PC-9 (cell line): ENCODE measurements at regions not wholly inside any gene's neighbourhood (a gene's known extent, or its start where the extent isn't known, plus 50 kb on each side); places are given as distances from the start of the nearest gene placed in this dataset.
"Not testable (repeated sequence)": the region's sequence is repeated elsewhere in the genome, so short reads cannot be mapped to it uniquely, and the experiment has no call there.

Experiments
- BruUV-seq: library from RNA; stranded (reverse); fragments of 400-500 nt; replicated peaks from 2 replicates; lab custom pipeline; 2021; lab: Mats Ljungman, UMichigan
- CTCF ChIA-PET: fragments of 300-600 bp; sonication (Branson Sonifier 250); formaldehyde crosslinking; loops from one replicate; lab custom pipeline; 2022; ENCODE audit warnings: antibody characterized with exemption; lab: Charles Lee
- POLR2A ChIA-PET: fragments of 300-600 bp; sonication (Branson Sonifier 250); formaldehyde crosslinking; loops from one replicate; lab custom pipeline; 2022; ENCODE audit warnings: antibody characterized with exemption; ENCODE audit not compliant: unreplicated experiment; lab: Charles Lee
- DNase-seq, 2 experiments: peaks; one replicate each; pipeline versions ENCODE4 v3.0.0 to v3.0.0-alpha.2; 2015 to 2022; ENCODE audit warnings: mixed read lengths in 1 of 2
- H2AFZ ChIP-seq: fragments of 200-600 bp; sonication (generic); 2 replicates; pipeline ENCODE4 v1.8.1; 2017; ENCODE audit warnings: antibody characterized with exemption
- H3F3A ChIP-seq: fragments of 200-600 bp; sonication (generic); 2 replicates; pipeline ENCODE4 v1.8.1; 2017; ENCODE audit warnings: antibody characterized with exemption, mild to moderate bottlenecking, low read depth; ENCODE audit not compliant: insufficient read depth
- H3K27ac ChIP-seq: fragments of 200-600 bp; sonication (generic); 2 replicates; pipeline ENCODE4 v1.6.1; 2016; ENCODE audit warnings: mixed run types
- H3K27me3 ChIP-seq: fragments of 200-600 bp; sonication (generic); 2 replicates; pipeline ENCODE4 v1.6.1; 2016; ENCODE audit warnings: low read depth, mixed run types; ENCODE audit not compliant: insufficient read depth
- H3K36me3 ChIP-seq: fragments of 200-600 bp; sonication (generic); 2 replicates; pipeline ENCODE4 v1.6.1; 2016; ENCODE audit warnings: low read depth, mixed run types
- H3K4me1 ChIP-seq: fragments of 200-600 bp; sonication (generic); replicated peaks from 2 replicates; pipeline ENCODE4 v1.6.1; 2016; ENCODE audit warnings: mixed run types; ENCODE audit not compliant: insufficient read depth
- H3K4me2 ChIP-seq: fragments of 200-600 bp; sonication (generic); 2 replicates; pipeline ENCODE4 v1.6.1; 2017; ENCODE audit warnings: mixed run types
- H3K4me3 ChIP-seq: fragments of 200-600 bp; sonication (generic); 2 replicates; pipeline ENCODE4 v1.6.1; 2016; ENCODE audit warnings: mixed run types
- H3K79me2 ChIP-seq: fragments of 200-600 bp; sonication (generic); 2 replicates; pipeline ENCODE4 v1.6.1; 2017; ENCODE audit warnings: low read depth, mixed run types
- H3K9me2 ChIP-seq: fragments of 200-600 bp; sonication (generic); 2 replicates; pipeline ENCODE4 v1.8.1; 2017; ENCODE audit warnings: mild to moderate bottlenecking; ENCODE audit not compliant: insufficient read depth
- H3K9me3 ChIP-seq: fragments of 200-600 bp; sonication (generic); 2 replicates; pipeline ENCODE4 v1.8.1; 2016; ENCODE audit warnings: low read depth; ENCODE audit not compliant: insufficient read depth
- H4K20me1 ChIP-seq: fragments of 200-600 bp; sonication (generic); 2 replicates; pipeline ENCODE4 v1.8.1; 2017; ENCODE audit not compliant: insufficient read depth
- intact Hi-C: fragments of 100-400 bp; cut with micrococcal nuclease; formaldehyde crosslinking; loops from one replicate; pipeline ENCODE4 v1.10.0; 2022; ENCODE audit not compliant: unreplicated experiment

DNA sequence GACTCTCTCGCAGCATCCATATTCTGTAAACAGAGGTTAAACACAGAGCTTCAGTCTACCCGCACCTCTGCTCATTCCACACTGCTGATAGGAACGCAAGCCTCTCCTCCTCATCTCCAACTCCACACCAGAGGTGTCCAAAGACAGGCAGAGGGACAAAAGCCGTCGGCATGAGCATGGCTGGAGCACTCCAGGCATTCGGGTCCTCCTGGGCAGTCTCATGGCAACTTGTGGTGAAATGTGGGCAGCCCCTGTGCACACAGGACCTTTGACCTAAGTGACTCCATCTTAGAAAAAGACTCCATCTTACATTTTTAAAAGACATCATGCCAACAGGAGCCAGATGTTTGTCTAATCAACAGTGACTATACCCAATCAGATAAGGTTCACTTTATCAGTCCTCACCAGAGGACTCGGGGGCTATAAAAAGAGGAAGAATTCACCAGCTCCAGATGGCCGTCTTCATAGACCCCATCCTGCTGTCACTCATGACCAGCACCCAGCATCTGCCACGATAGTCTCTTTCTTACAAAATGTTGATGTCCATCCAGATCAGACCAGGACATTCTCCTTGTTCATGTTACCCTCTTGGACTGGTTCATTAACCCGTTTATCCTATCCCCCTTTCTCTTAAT lies 304.4 kb downstream of the ANAPC1 start:
- H3K4me1 ChIP-seq, H3K4me3 ChIP-seq, H3K27me3 ChIP-seq, H3K27ac ChIP-seq, H3F3A ChIP-seq, BruUV-seq, POLR2A ChIA-PET, H3K79me2 ChIP-seq, H3K9me2 ChIP-seq, H3K36me3 ChIP-seq, H3K9me3 ChIP-seq, DNase-seq, H4K20me1 ChIP-seq, H2AFZ ChIP-seq, H3K4me2 ChIP-seq, intact Hi-C loops, CTCF ChIA-PET: not testable (repeated sequence)

DNA sequence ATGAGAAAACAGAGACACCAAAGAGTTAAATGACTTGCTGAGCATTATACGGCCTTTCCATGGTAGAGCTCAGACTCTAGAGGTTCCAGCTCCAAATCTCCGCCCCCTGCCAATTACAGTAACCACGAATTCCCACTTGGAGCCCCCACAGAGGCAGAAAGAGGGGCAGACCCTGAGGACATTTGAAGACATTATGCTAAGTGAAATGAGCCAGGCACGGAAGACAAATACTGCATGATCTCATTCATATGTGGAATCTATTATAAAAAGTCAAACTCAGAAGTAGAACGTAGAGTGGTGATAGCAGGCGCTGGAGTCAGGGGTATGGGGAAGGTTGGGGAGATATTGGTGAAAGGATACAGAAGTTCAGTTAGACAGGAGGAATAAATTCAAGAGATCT lies 303.4 kb downstream of the ANAPC1 start:
- H3K4me1 ChIP-seq, H3K4me3 ChIP-seq, H3K9me2 ChIP-seq, POLR2A ChIA-PET, H3F3A ChIP-seq, H3K27me3 ChIP-seq, H3K4me2 ChIP-seq, H3K27ac ChIP-seq, H3K79me2 ChIP-seq, H3K9me3 ChIP-seq, CTCF ChIA-PET, DNase-seq, intact Hi-C loops, BruUV-seq, H2AFZ ChIP-seq, H3K36me3 ChIP-seq, H4K20me1 ChIP-seq: not testable (repeated sequence)

GRCh38 chr2:111582090-111582489 lies 301.9 kb downstream of the ANAPC1 start:
- H3K27me3 ChIP-seq: not testable (repeated sequence)

DNA sequence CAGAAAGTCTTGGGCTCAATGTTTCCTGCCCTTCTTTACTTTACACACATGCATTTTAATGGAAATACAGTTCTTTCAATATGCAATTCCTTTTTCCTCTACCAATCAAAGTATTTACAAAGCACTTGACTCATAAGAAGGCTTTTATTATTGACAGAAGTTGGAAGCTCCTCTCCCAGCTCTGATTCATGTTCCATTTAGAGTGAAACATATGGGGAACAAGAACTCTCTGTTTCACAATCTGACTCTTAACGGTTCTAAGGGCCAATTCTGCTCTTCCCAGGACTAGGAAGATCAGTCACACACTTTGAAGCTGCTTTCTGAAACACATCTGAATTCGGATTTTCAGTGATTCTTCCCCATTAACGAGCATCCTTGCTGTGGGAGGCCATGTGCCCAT lies 300.5 kb downstream of the ANAPC1 start:
- CTCF ChIA-PET, H3K9me2 ChIP-seq, H4K20me1 ChIP-seq, H3K4me3 ChIP-seq, H3F3A ChIP-seq, H3K4me1 ChIP-seq, POLR2A ChIA-PET, H3K27ac ChIP-seq, intact Hi-C loops, H3K79me2 ChIP-seq, H3K27me3 ChIP-seq, H2AFZ ChIP-seq, H3K36me3 ChIP-seq, DNase-seq, BruUV-seq, H3K4me2 ChIP-seq, H3K9me3 ChIP-seq: not testable (repeated sequence)

More at GRCh38 chr2:111582090-111582489, 301.9 kb downstream of the ANAPC1 start:
- H3K79me2 ChIP-seq, intact Hi-C loops, H3K4me1 ChIP-seq, POLR2A ChIA-PET, DNase-seq, H3F3A ChIP-seq, H3K27ac ChIP-seq, H4K20me1 ChIP-seq, H3K9me2 ChIP-seq, H3K36me3 ChIP-seq, CTCF ChIA-PET, H3K4me2 ChIP-seq, H2AFZ ChIP-seq, H3K9me3 ChIP-seq, H3K4me3 ChIP-seq, BruUV-seq: not testable (repeated sequence)

DNA sequence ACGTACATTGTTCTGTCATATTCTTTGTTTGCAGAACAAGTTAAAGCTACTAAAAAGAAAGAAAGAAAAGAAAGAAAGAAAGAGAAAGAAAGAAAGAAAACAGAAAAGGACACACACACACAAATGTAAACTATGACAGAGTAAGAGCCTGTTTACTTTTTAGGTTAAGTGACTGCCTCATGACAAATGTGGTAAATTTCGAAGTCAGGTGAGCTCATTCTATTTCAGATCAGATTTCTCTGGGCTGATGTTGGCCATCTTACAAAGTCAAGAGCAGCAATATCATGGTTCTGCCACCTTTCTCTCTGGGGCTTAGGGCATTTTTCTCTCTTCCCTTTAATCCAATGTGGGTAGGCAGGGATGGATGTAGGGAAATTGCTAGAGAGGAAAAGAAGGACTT lies 299.5 kb downstream of the ANAPC1 start:
- H3K4me2 ChIP-seq, H3K4me3 ChIP-seq, H3K36me3 ChIP-seq, DNase-seq, H2AFZ ChIP-seq, H3K9me3 ChIP-seq, H3K27ac ChIP-seq, H3K9me2 ChIP-seq, POLR2A ChIA-PET, BruUV-seq, CTCF ChIA-PET, H4K20me1 ChIP-seq, H3F3A ChIP-seq, H3K79me2 ChIP-seq, intact Hi-C loops, H3K27me3 ChIP-seq, H3K4me1 ChIP-seq: not testable (repeated sequence)

DNA sequence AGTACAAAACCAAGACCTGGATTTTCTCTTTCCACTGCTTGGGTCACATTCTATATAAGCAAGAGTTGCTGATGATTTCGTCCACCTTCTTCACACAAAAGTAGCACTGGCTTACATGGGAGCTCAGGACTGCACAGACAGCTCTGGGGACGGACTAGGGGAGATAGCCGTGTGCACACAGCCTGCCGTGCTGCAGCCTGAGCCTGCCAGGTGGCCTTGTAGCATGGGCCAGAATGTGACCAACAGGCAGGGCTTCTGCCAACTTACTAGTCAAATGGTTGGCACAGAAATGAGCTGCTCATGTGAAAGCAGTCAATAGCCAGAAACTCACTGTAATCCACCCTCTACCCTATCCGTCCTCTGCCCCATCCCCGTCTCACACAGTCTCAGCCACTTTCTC lies 299.0 kb downstream of the ANAPC1 start:
- H3K27me3 ChIP-seq, H3K36me3 ChIP-seq, H3K4me1 ChIP-seq, H3F3A ChIP-seq, H3K4me3 ChIP-seq, DNase-seq, H3K27ac ChIP-seq, H2AFZ ChIP-seq, H3K9me3 ChIP-seq, POLR2A ChIA-PET, H3K9me2 ChIP-seq, intact Hi-C loops, H3K79me2 ChIP-seq, CTCF ChIA-PET, H3K4me2 ChIP-seq, H4K20me1 ChIP-seq, BruUV-seq: not testable (repeated sequence)

- H3K4me2 ChIP-seq, H3K4me1 ChIP-seq, H3K27me3 ChIP-seq, H3K9me3 ChIP-seq, H3K36me3 ChIP-seq, H3K27ac ChIP-seq, H4K20me1 ChIP-seq, CTCF ChIA-PET, H3F3A ChIP-seq, intact Hi-C loops, POLR2A ChIA-PET, H3K9me2 ChIP-seq, H3K4me3 ChIP-seq, H2AFZ ChIP-seq, DNase-seq, H3K79me2 ChIP-seq, BruUV-seq: not testable (repeated sequence)
These were observed 298.0 kb downstream of the ANAPC1 start for GRCh38 chr2:111586014-111586413.
